Vagina (tissue), 2 donors: ENCODE measurements at regions not wholly inside any gene's neighbourhood (a gene's known extent, or its start where the extent isn't known, plus 50 kb on each side); places are given as distances from the start of the nearest gene placed in this dataset.

Experiments used
- DNase-seq, 2 donors: peaks; one replicate each; pipeline ENCODE4 v3.0.0-alpha.2; 2017; ENCODE audit errors: extremely low spot score in 2 of 2
- H3K27ac ChIP-seq: fragments of 200-600 bp; sonication (generic); one replicate; pipeline ENCODE4 v1.5.1; 2019
- H3K27me3 ChIP-seq: fragments of 200-600 bp; sonication (generic); one replicate; pipeline ENCODE4 v1.5.1; 2019
- H3K36me3 ChIP-seq, 2 donors: fragments of 200-600 bp; sonication (generic); one replicate each; pipeline ENCODE4 v1.5.1; 2017 to 2019
- H3K4me1 ChIP-seq: fragments of 200-600 bp; sonication (generic); one replicate; pipeline ENCODE4 v1.5.1; 2019
- H3K4me3 ChIP-seq, 2 donors: fragments of 200-600 bp; sonication (generic); 1 replicate in 1 of 2; 2 replicates in 1 of 2; pipeline ENCODE4 v1.5.1; 2016 to 2019
- H3K9me3 ChIP-seq: fragments of 200-600 bp; sonication (generic); one replicate; pipeline ENCODE4 v1.5.1; 2019
- POLR2A ChIP-seq, 2 donors: fragments of 450-650 bp; IDR thresholded peaks; one replicate each; pipeline ENCODE4 v1.6.1; 2017; ENCODE audit warnings: antibody characterized with exemption in 2 of 2, mild to moderate bottlenecking in 2 of 2, moderate library complexity in 2 of 2
- POLR2AphosphoS5 ChIP-seq, 2 donors: sonication (generic); formaldehyde crosslinking; IDR thresholded peaks; one replicate each; pipeline ENCODE4 v1.9.0; 2017; ENCODE audit warnings: antibody characterized with exemption in 2 of 2, mild to moderate bottlenecking in 2 of 2, low read depth in 1 of 2; ENCODE audit not compliant: insufficient read depth in 1 of 2
- intact Hi-C: fragments of 100-400 bp; cut with DNase I; formaldehyde crosslinking; loops from one replicate; pipeline ENCODE4 v1.15.1; 2023
- TF ChIP-seq, protein P1 (sequence below), 3 experiments: fragments of 450-650 bp in 2 of 3; fragments of 200-600 bp in 1 of 3; sonication (generic) in 1 of 3; IDR thresholded peaks; one replicate each; pipeline ENCODE4 v1.5.1; 2017 to 2019; ENCODE audit warnings: antibody characterized with exemption in 3 of 3, mild to moderate bottlenecking in 2 of 3, moderate library complexity in 2 of 3

GRCh38 chr5:39523821-39524220 lies 99.0 kb upstream of the DAB2 start:
- H3K4me1 ChIP-seq = no peaks in the 10 kb centered on the region
- H3K27me3 ChIP-seq = no peaks in the 10 kb centered on the region
- intact Hi-C loops = no loop called here

DNA sequence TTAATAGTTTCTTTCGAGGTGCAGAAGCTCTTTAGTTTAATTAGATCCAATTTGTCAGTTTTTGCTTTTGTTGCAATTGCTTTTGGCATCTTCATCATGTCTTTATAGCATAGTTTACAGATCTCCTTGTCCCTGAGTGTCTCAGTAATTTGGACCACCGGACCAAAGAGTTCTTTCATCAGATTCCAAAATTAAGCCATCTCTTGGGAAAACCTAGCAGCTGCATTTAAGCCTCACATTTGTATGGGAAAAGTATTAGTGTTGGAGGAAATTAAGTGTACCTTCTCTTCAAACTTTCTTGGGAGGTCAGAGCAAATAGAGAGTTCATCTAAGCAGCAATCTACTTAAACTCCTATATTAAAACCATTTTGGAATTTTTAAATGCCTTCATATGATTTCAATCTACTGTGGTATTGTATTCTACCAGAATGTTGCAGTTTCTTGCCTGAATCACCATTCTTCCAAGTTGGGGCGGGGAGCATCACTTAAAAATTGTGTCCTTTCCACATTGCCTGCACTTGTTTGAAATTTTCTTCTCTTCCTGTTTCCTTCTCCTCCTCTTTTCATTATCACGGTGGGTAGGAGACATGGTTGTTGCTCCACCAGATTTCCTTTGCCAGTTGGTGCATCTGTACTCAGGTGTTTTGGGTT lies 97.3 kb upstream of the DAB2 start:
- H3K27me3 ChIP-seq = no peaks in the 10 kb centered on the region
- no peak for DNase-seq
- intact Hi-C loops = no loop called here
- peaks cover 4% of the 10 kb centered on the region for H3K4me1 ChIP-seq
- TF ChIP-seq POLR2AphosphoS5 (IDR thresholded peaks at IDR 0.05; ENCODE audit: insufficient read depth in 1 of 2, low read depth in 1 of 2) = no peak
- TF ChIP-seq, protein P1, sequence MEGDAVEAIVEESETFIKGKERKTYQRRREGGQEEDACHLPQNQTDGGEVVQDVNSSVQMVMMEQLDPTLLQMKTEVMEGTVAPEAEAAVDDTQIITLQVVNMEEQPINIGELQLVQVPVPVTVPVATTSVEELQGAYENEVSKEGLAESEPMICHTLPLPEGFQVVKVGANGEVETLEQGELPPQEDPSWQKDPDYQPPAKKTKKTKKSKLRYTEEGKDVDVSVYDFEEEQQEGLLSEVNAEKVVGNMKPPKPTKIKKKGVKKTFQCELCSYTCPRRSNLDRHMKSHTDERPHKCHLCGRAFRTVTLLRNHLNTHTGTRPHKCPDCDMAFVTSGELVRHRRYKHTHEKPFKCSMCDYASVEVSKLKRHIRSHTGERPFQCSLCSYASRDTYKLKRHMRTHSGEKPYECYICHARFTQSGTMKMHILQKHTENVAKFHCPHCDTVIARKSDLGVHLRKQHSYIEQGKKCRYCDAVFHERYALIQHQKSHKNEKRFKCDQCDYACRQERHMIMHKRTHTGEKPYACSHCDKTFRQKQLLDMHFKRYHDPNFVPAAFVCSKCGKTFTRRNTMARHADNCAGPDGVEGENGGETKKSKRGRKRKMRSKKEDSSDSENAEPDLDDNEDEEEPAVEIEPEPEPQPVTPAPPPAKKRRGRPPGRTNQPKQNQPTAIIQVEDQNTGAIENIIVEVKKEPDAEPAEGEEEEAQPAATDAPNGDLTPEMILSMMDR (IDR thresholded peaks at IDR 0.05) = no peak
- no peak for TF ChIP-seq POLR2A (IDR thresholded peaks at IDR 0.05)
- H3K9me3 ChIP-seq = no peaks in the 10 kb centered on the region
- no peak overlapping the region for H3K4me3 ChIP-seq
- no peak overlapping the region for H3K27ac ChIP-seq
- H3K36me3 ChIP-seq = no peaks in the 10 kb centered on the region

More at GRCh38 chr5:39523821-39524220, 99.0 kb upstream of the DAB2 start:
- Histone ChIP-seq H3K36me3 (no peaks in the 10 kb centered on the region), H3K4me3 (no peak overlapping the region), H3K9me3 (no peaks in the 10 kb centered on the region), H3K27ac (no peak overlapping the region)
- TF ChIP-seq, protein P1 (IDR thresholded peaks at IDR 0.05) = no peak
- TF ChIP-seq POLR2A (IDR thresholded peaks at IDR 0.05) (no peak), POLR2AphosphoS5 (IDR thresholded peaks at IDR 0.05; ENCODE audit: insufficient read depth in 1 of 2, low read depth in 1 of 2) (no peak)
- no peak for DNase-seq

DNA sequence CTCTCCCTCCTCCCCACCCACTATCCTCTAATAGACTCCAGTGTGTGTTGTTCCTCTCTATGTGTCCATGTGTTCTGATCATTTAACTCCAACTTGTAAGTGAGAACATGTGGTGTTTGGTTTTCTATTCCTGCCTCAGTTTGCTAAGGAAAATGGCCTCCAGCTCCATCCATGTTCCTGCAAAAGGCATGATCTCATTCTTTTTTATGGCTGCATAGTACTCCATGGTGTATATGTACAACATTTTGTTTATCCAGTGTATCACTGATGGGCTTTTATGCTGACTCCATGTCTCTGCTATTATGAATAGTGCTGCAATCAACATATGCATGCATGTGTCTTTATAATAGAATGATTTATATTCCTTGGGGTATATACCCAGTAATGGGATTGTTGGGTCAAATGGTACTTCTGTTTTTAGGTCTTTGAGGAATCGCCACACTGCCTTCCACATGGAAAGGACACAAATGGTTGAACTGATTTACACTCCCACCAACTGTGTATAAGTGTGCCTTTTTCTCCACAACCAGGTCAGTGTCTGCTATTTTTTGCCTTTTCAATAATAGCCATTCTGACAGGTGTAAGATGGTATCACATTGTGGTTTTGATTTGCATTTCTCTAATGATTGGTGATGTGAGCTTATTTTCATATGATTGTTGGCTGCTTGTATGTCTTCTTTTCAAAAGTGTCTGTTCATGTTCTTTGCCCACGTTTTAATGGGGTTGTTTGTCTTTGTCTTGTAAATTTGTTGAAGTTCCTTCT lies 96.5 kb upstream of the DAB2 start:
- DNase-seq = no peak
- intact Hi-C loops = no loop called here
- Histone ChIP-seq H3K4me3 (no peak overlapping the region), H3K9me3 (no peaks in the 10 kb centered on the region), H3K27ac (no peak overlapping the region), H3K27me3 (no peaks in the 10 kb centered on the region), H3K4me1 (peaks cover 4% of the 10 kb centered on the region), H3K36me3 (no peaks in the 10 kb centered on the region)
- TF ChIP-seq, protein P1 (IDR thresholded peaks at IDR 0.05) = no peak
- TF ChIP-seq POLR2A (IDR thresholded peaks at IDR 0.05) = no peak
- no peak for TF ChIP-seq POLR2AphosphoS5 (IDR thresholded peaks at IDR 0.05; ENCODE audit: insufficient read depth in 1 of 2, low read depth in 1 of 2)

GRCh38 chr5:39520232-39520572 lies 95.4 kb upstream of the DAB2 start:
- TF ChIP-seq POLR2A (IDR thresholded peaks at IDR 0.05) (no peak), POLR2AphosphoS5 (IDR thresholded peaks at IDR 0.05; ENCODE audit: insufficient read depth in 1 of 2, low read depth in 1 of 2) (peak in 1 of 2 donors; percentile 14)
- TF ChIP-seq, protein P1 (IDR thresholded peaks at IDR 0.05) = no peak
- H3K36me3 ChIP-seq = no peaks in the 10 kb centered on the region
- H3K27me3 ChIP-seq = no peaks in the 10 kb centered on the region
- no peak overlapping the region for H3K4me3 ChIP-seq
- no peak for DNase-seq
- intact Hi-C loops = no loop called here
- H3K27ac ChIP-seq = peak overlapping the region; percentile 39
- H3K4me1 ChIP-seq = peaks cover 4% of the 10 kb centered on the region
- no peaks in the 10 kb centered on the region for H3K9me3 ChIP-seq
